ENCODE measurements at regions not wholly inside any gene's neighbourhood (a gene's known extent, or its start where the extent isn't known, plus 50 kb on each side); places are given as distances from the start of the nearest gene placed in this dataset.

- TF ChIP-seq EZH2 (IDR thresholded peaks at IDR 0.05; ENCODE audit: borderline replicate concordance, low read length), result no peak
- TF ChIP-seq CTCF (IDR thresholded peaks at IDR 0.05; ENCODE audit: low read length), result no peak
- no peaks in the 10 kb centered on the region for H3F3A ChIP-seq (ENCODE audit: insufficient read depth, low read length)
- no peaks in the 10 kb centered on the region for H3K4me1 ChIP-seq (ENCODE audit: insufficient read depth, low read length, severe bottlenecking)
- H4K20me1 ChIP-seq (ENCODE audit: insufficient read depth, low read length), result no peaks in the 10 kb centered on the region
- H2AFZ ChIP-seq (ENCODE audit: low read length), result no peak overlapping the region
- no peak overlapping the region for H3K4me2 ChIP-seq (ENCODE audit: low read length)
- H3K27me3 ChIP-seq (ENCODE audit: insufficient read depth, low read length), result no peaks in the 10 kb centered on the region
- H3K36me3 ChIP-seq (ENCODE audit: insufficient read depth, low read length), result no peaks in the 10 kb centered on the region
- no peak overlapping the region for H3K4me3 ChIP-seq (ENCODE audit: low read depth, low read length, poor library complexity, severe bottlenecking)
- H3K9me2 ChIP-seq (ENCODE audit: low read depth, low read length), result no peaks in the 10 kb centered on the region
- no peak overlapping the region for H3K27ac ChIP-seq (ENCODE audit: low read depth, low read length, poor library complexity, severe bottlenecking)
- H3K79me2 ChIP-seq (ENCODE audit: insufficient read depth, low read length), result no peaks in the 10 kb centered on the region
- H3K9ac ChIP-seq (ENCODE audit: low read length), result no peak overlapping the region
- H3K9me3 ChIP-seq (ENCODE audit: low read length), result no peaks in the 10 kb centered on the region
Measured at GRCh38 chr12:88303335-88303734, 161.2 kb downstream of the TMTC3 start.

GRCh38 chr12:88305254-88305890 lies 163.3 kb downstream of the TMTC3 start:
- no peaks in the 10 kb centered on the region for H3K9me3 ChIP-seq (ENCODE audit: low read length)
- no peaks in the 10 kb centered on the region for H3K79me2 ChIP-seq (ENCODE audit: insufficient read depth, low read length)
- TF ChIP-seq CTCF (IDR thresholded peaks at IDR 0.05; ENCODE audit: low read length), result no peak
- TF ChIP-seq EZH2 (IDR thresholded peaks at IDR 0.05; ENCODE audit: borderline replicate concordance, low read length), result no peak
- no peaks in the 10 kb centered on the region for H3K4me1 ChIP-seq (ENCODE audit: insufficient read depth, low read length, severe bottlenecking)
- H3K27me3 ChIP-seq (ENCODE audit: insufficient read depth, low read length), result no peaks in the 10 kb centered on the region
- no peaks in the 10 kb centered on the region for H3K9me2 ChIP-seq (ENCODE audit: low read depth, low read length)
- no peaks in the 10 kb centered on the region for H4K20me1 ChIP-seq (ENCODE audit: insufficient read depth, low read length)
- no peak overlapping the region for H3K27ac ChIP-seq (ENCODE audit: low read depth, low read length, poor library complexity, severe bottlenecking)
- H2AFZ ChIP-seq (ENCODE audit: low read length), result no peak overlapping the region
- H3K4me2 ChIP-seq (ENCODE audit: low read length), result no peak overlapping the region
- no peak overlapping the region for H3K9ac ChIP-seq (ENCODE audit: low read length)
- no peaks in the 10 kb centered on the region for H3F3A ChIP-seq (ENCODE audit: insufficient read depth, low read length)
- no peaks in the 10 kb centered on the region for H3K36me3 ChIP-seq (ENCODE audit: insufficient read depth, low read length)
- no peak overlapping the region for H3K4me3 ChIP-seq (ENCODE audit: low read depth, low read length, poor library complexity, severe bottlenecking)

GRCh38 chr12:88306471-88307069 lies 164.5 kb downstream of the TMTC3 start:
- no peak overlapping the region for H3K9ac ChIP-seq (ENCODE audit: low read length)
- H3K4me1 ChIP-seq (ENCODE audit: insufficient read depth, low read length, severe bottlenecking), result no peaks in the 10 kb centered on the region
- H3F3A ChIP-seq (ENCODE audit: insufficient read depth, low read length), result no peaks in the 10 kb centered on the region
- no peaks in the 10 kb centered on the region for H3K9me3 ChIP-seq (ENCODE audit: low read length)
- no peaks in the 10 kb centered on the region for H3K79me2 ChIP-seq (ENCODE audit: insufficient read depth, low read length)
- no peak overlapping the region for H3K27ac ChIP-seq (ENCODE audit: low read depth, low read length, poor library complexity, severe bottlenecking)
- no peaks in the 10 kb centered on the region for H4K20me1 ChIP-seq (ENCODE audit: insufficient read depth, low read length)
- H3K4me2 ChIP-seq (ENCODE audit: low read length), result no peak overlapping the region
- H3K27me3 ChIP-seq (ENCODE audit: insufficient read depth, low read length), result no peaks in the 10 kb centered on the region
- no peak overlapping the region for H3K4me3 ChIP-seq (ENCODE audit: low read depth, low read length, poor library complexity, severe bottlenecking)
- TF ChIP-seq EZH2 (IDR thresholded peaks at IDR 0.05; ENCODE audit: borderline replicate concordance, low read length) (no peak), CTCF (IDR thresholded peaks at IDR 0.05; ENCODE audit: low read length) (no peak)
- no peaks in the 10 kb centered on the region for H3K36me3 ChIP-seq (ENCODE audit: insufficient read depth, low read length)
- H3K9me2 ChIP-seq (ENCODE audit: low read depth, low read length), result no peaks in the 10 kb centered on the region
- H2AFZ ChIP-seq (ENCODE audit: low read length), result no peak overlapping the region

All from OCI-LY1 (cell line).